ENCODE measurements at regions not wholly inside any gene's neighbourhood (a gene's known extent, or its start where the extent isn't known, plus 50 kb on each side); places are given as distances from the start of the nearest gene placed in this dataset.

DNA sequence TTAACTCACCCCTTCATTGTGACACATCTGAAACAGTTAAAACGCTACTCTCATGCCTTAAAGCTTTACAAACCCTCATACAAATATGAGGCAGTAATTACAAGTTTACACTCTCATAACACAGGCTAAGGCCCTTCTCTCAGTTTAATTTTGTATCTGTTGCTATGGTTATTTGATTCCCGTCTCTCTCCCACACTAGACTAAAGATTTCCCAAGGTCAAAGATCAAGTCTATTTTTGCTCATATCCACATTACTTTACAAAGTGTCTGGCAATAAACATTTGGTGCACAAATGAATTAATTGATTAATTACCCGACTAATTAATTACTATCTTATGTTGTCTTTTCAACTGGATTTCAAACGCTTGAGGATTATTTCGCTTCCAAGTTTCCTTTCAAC lies 86.4 kb upstream of the MYOCD start:
- Histone ChIP-seq H3K27me3 (ENCODE audit: low read depth) (peaks cover 8% of the 10 kb centered on the region), H3K9me3 (no peaks in the 10 kb centered on the region), H3K4me3 (no peak overlapping the region), H3K36me3 (no peaks in the 10 kb centered on the region), H3K27ac (no peak overlapping the region), H3K4me1 (no peaks in the 10 kb centered on the region)
- TF ChIP-seq, protein P1, sequence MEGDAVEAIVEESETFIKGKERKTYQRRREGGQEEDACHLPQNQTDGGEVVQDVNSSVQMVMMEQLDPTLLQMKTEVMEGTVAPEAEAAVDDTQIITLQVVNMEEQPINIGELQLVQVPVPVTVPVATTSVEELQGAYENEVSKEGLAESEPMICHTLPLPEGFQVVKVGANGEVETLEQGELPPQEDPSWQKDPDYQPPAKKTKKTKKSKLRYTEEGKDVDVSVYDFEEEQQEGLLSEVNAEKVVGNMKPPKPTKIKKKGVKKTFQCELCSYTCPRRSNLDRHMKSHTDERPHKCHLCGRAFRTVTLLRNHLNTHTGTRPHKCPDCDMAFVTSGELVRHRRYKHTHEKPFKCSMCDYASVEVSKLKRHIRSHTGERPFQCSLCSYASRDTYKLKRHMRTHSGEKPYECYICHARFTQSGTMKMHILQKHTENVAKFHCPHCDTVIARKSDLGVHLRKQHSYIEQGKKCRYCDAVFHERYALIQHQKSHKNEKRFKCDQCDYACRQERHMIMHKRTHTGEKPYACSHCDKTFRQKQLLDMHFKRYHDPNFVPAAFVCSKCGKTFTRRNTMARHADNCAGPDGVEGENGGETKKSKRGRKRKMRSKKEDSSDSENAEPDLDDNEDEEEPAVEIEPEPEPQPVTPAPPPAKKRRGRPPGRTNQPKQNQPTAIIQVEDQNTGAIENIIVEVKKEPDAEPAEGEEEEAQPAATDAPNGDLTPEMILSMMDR (IDR thresholded peaks at IDR 0.05): no peak
- DNase-seq (no peak), ATAC-seq (no peak)
- intact Hi-C loops (cut with DNase I): no loop called here

DNA sequence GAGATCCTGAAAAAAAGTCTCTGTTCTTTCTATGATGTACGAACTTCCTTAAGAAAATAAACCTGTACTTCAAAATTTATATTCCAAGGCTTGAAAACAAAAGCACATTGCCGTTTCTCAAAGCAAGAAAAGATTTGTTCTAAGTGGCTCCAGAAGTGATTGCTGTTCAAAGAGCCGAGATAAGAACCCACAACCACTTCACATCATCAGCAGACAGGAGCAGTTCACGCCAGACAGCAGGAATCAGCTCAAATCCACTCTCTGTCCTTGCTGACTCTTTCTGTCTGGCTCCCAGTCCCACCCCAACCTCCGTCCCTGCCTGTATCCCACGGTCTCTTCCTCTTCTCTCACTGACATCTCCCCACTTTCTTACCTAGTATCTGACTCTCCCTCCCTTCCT lies 85.0 kb upstream of the MYOCD start:
- intact Hi-C loops (cut with DNase I): no loop called here
- H3K9me3 ChIP-seq: no peaks in the 10 kb centered on the region
- no peak for DNase-seq
- H3K27me3 ChIP-seq (ENCODE audit: low read depth): peaks cover 8% of the 10 kb centered on the region
- H3K4me1 ChIP-seq: no peaks in the 10 kb centered on the region
- H3K4me3 ChIP-seq: no peak overlapping the region
- H3K27ac ChIP-seq: no peak overlapping the region
- no peaks in the 10 kb centered on the region for H3K36me3 ChIP-seq
- TF ChIP-seq, protein P1 (IDR thresholded peaks at IDR 0.05): no peak
- ATAC-seq: no peak

DNA sequence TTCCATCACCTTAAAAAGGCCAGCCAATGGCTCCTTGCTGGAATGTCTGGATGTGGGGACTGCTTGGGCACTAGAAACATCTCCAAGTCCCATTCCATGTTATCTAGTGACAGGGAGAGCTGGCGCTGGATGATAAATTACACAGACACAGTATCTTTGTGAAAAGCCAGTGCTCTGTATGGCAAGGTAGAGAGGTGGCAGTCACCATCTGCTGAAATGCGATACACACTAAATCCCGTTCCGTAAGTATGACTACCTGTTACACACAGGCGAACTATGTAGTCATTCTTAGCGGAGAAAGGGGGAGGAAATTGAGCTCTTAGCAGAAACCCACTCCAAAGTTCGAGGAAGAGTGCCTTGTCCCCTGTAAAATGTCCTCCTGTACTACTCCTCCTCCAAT lies 81.0 kb upstream of the MYOCD start:
- Histone ChIP-seq H3K9me3 (no peaks in the 10 kb centered on the region), H3K4me3 (no peak overlapping the region), H3K27me3 (ENCODE audit: low read depth) (peaks cover 8% of the 10 kb centered on the region), H3K27ac (no peak overlapping the region), H3K36me3 (no peaks in the 10 kb centered on the region), H3K4me1 (no peaks in the 10 kb centered on the region)
- TF ChIP-seq, protein P1 (IDR thresholded peaks at IDR 0.05): no peak
- ATAC-seq: no peak
- intact Hi-C loops (cut with DNase I): no loop called here
- no peak for DNase-seq

DNA sequence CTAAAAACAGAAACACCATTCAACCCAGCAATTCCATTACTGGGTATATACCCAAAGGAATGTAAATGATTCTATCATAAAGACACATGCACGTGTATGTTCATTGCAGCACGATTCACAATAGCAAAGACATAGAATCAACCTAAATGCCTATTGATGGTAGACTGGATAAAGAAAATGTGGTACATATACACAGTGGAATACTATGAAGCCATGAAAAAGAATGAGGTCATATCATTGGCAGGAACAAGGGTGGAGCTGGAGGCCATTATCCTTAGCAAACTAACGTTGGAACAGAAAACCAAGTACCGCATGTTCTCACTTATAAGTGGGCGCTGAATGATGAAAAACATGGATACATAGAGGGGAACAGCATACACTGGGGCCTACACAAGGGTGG lies 77.2 kb upstream of the MYOCD start:
- Histone ChIP-seq H3K36me3 (no peaks in the 10 kb centered on the region), H3K27ac (no peak overlapping the region), H3K4me1 (no peaks in the 10 kb centered on the region), H3K27me3 (ENCODE audit: low read depth) (no peaks in the 10 kb centered on the region), H3K9me3 (no peaks in the 10 kb centered on the region), H3K4me3 (no peak overlapping the region)
- intact Hi-C loops (cut with DNase I): no loop called here
- DNase-seq (no peak), ATAC-seq (no peak)
- TF ChIP-seq, protein P1 (IDR thresholded peaks at IDR 0.05): no peak

DNA sequence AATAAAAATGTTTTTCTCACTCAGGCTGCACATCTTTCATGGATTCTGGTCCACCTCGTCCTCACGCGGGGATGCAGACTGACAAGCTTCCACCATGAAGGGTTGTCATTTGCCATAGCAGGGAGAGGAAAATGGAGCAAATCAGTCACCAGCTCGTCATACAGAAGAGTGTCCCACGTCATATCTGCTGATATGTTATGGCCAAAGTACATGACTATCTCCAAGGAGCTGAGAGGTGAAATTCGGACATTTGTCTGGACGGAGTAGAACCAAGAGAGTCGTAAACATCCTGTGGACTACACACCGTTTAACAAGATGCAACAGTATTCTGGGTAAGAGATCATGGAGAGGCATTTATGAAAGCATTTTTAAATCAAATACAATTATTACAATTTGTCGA lies 75.3 kb upstream of the MYOCD start:
- intact Hi-C loops (cut with DNase I): no loop called here
- Histone ChIP-seq H3K27me3 (ENCODE audit: low read depth) (no peaks in the 10 kb centered on the region), H3K4me3 (no peak overlapping the region), H3K4me1 (no peaks in the 10 kb centered on the region), H3K9me3 (no peaks in the 10 kb centered on the region), H3K27ac (no peak overlapping the region), H3K36me3 (no peaks in the 10 kb centered on the region)
- DNase-seq (no peak), ATAC-seq (no peak)
- TF ChIP-seq, protein P1 (IDR thresholded peaks at IDR 0.05): no peak

Measured in lower lobe of right lung (tissue), 2 donors.